Panc1 (cell line): ENCODE measurements at regions not wholly inside any gene's neighbourhood (a gene's known extent, or its start where the extent isn't known, plus 50 kb on each side); places are given as distances from the start of the nearest gene placed in this dataset.

Experiments
- ATAC-seq: fragments of 200-7000 bp; cut with Tn5 transposase; 2 replicates; pipeline ENCODE4 v1.9.1; 2020; ENCODE audit warnings: mild to moderate bottlenecking, moderate library complexity
- BruUV-seq: library from RNA; stranded (reverse); fragments of 400-500 nt; replicated peaks from 2 replicates; lab custom pipeline; 2021; lab: Mats Ljungman, UMichigan
- CTCF ChIA-PET: fragments of 300-600 bp; sonication (Branson Sonifier 250); formaldehyde crosslinking; loops from one replicate; lab custom pipeline; 2022; ENCODE audit warnings: antibody characterized with exemption; lab: Charles Lee
- POLR2A ChIA-PET: fragments of 300-600 bp; sonication (Branson Sonifier 250); formaldehyde crosslinking; loops from one replicate; lab custom pipeline; 2022; ENCODE audit warnings: antibody characterized with exemption; lab: Charles Lee
- DNase-seq: peaks from one replicate; pipeline ENCODE4 v3.0.0-alpha.2; 2010; ENCODE audit warnings: low read depth, low spot score
- H3K27ac ChIP-seq: 2 replicates; pipeline ENCODE4 v1.5.1; 2011; ENCODE audit warnings: mild to moderate bottlenecking, low read length, inconsistent platforms
- H3K27me3 ChIP-seq: fragments of 200-500 bp; sonication (Bioruptor generic); 2 replicates; pipeline ENCODE4 v1.6.0; 2014; ENCODE audit warnings: low read length, inconsistent platforms; ENCODE audit not compliant: control insufficient read depth, insufficient read depth
- H3K36me3 ChIP-seq: fragments of 200-500 bp; sonication (Bioruptor generic); 2 replicates; pipeline ENCODE4 v1.5.1; 2014; ENCODE audit warnings: inconsistent platforms, mild to moderate bottlenecking, low read length, moderate library complexity; ENCODE audit not compliant: control insufficient read depth, insufficient read depth
- H3K4me1 ChIP-seq: 2 replicates; pipeline ENCODE4 v1.5.1; 2011; ENCODE audit warnings: inconsistent platforms, mild to moderate bottlenecking, low read length, moderate library complexity; ENCODE audit not compliant: control insufficient read depth, insufficient read depth
- H3K4me3 ChIP-seq, 2 experiments: 2 replicates each; pipeline ENCODE4 v1.5.1; 2011 to 2012; ENCODE audit warnings: low read depth in 2 of 2, low read length in 2 of 2, mild to moderate bottlenecking in 2 of 2, inconsistent platforms in 1 of 2, moderate library complexity in 1 of 2
- H3K9me3 ChIP-seq: fragments of 200-500 bp; sonication (Bioruptor generic); 2 replicates; pipeline ENCODE4 v1.5.1; 2014; ENCODE audit warnings: low read depth, mild to moderate bottlenecking, inconsistent platforms, low read length, moderate library complexity; ENCODE audit not compliant: control insufficient read depth, insufficient read depth
- POLR2AphosphoS5 ChIP-seq: IDR thresholded peaks from 2 replicates; pipeline ENCODE4 v1.6.1; 2012; ENCODE audit warnings: mild to moderate bottlenecking, low read depth, low read length, moderate library complexity
- SIN3A ChIP-seq: IDR thresholded peaks from 2 replicates; pipeline ENCODE4 v1.6.1; 2012; ENCODE audit warnings: low read depth, mild to moderate bottlenecking, low read length, moderate library complexity, borderline replicate concordance; ENCODE audit not compliant: insufficient read depth
- TCF7L2 ChIP-seq: IDR thresholded peaks from 2 replicates; pipeline ENCODE4 v1.6.1; 2011; ENCODE audit warnings: mild to moderate bottlenecking, low read depth, low read length, inconsistent platforms
- in situ Hi-C: cut with HindIII; loops from 2 replicates; pipeline ENCODE4 v1.10.0; 2016; ENCODE audit warnings: low sequenced_read_pairs, low pct_unique_long_range_greater_than_20kb
- intact Hi-C: fragments of 100-400 bp; cut with micrococcal nuclease; formaldehyde crosslinking; loops from one replicate; pipeline ENCODE4 v1.10.0; 2022; ENCODE audit not compliant: unreplicated experiment
- TF ChIP-seq, protein P1 (sequence below), 2 experiments: IDR thresholded peaks; 2 replicates each; pipeline ENCODE4 v1.6.1; 2011 to 2012; ENCODE audit warnings: low read depth in 2 of 2, control low read depth in 1 of 2, low read length in 1 of 2, mild to moderate bottlenecking in 1 of 2, moderate library complexity in 1 of 2; ENCODE audit not compliant: insufficient read depth in 1 of 2
- TF ChIP-seq, protein P2 (sequence below): fragments of 450-650 bp; IDR thresholded peaks from 2 replicates; pipeline ENCODE4 v1.5.1; 2017; ENCODE audit warnings: mild to moderate bottlenecking

DNA sequence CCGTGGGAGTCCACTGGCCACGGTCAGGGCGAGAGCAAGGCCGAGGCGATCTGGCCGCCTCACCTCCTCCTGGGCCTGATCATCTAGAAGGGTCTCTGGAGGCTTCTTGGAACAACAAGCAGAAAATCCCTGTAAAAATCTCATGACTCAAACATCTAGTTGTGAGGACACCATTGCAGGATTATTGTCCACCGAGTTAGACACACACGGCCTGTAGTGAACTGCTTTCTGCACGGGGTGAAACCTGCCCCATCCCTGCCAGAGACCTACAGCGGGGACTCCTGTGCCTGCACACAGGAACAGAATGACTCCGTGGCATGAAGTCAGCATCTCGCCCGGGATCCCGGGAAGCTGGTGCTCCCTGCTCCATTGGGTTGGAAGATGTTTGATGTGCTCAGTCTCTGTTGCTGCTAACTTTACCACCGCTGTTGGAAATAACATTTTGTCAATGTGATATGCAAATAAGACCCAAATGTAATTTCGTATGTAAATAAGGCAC, 267.0 kb upstream of the TCERG1L start:
- ChIA-PET POLR2A (no interaction called here), CTCF (no interaction called here)
- no TSS peak for BruUV-seq
- no peak for ATAC-seq
- Histone ChIP-seq H3K27me3 (peaks cover 3% of the 10 kb centered on the region; the same call in 1 of the 2 replicates), H3K9me3 (no peaks in the 10 kb centered on the region), H3K4me1 (no peaks in the 10 kb centered on the region), H3K27ac (no peak overlapping the region), H3K4me3 (no peak overlapping the region), H3K36me3 (no peaks in the 10 kb centered on the region)
- TF ChIP-seq SIN3A: no peak
- TF ChIP-seq POLR2AphosphoS5: no peak
- no peak for TF ChIP-seq TCF7L2
- TF ChIP-seq, protein P1, sequence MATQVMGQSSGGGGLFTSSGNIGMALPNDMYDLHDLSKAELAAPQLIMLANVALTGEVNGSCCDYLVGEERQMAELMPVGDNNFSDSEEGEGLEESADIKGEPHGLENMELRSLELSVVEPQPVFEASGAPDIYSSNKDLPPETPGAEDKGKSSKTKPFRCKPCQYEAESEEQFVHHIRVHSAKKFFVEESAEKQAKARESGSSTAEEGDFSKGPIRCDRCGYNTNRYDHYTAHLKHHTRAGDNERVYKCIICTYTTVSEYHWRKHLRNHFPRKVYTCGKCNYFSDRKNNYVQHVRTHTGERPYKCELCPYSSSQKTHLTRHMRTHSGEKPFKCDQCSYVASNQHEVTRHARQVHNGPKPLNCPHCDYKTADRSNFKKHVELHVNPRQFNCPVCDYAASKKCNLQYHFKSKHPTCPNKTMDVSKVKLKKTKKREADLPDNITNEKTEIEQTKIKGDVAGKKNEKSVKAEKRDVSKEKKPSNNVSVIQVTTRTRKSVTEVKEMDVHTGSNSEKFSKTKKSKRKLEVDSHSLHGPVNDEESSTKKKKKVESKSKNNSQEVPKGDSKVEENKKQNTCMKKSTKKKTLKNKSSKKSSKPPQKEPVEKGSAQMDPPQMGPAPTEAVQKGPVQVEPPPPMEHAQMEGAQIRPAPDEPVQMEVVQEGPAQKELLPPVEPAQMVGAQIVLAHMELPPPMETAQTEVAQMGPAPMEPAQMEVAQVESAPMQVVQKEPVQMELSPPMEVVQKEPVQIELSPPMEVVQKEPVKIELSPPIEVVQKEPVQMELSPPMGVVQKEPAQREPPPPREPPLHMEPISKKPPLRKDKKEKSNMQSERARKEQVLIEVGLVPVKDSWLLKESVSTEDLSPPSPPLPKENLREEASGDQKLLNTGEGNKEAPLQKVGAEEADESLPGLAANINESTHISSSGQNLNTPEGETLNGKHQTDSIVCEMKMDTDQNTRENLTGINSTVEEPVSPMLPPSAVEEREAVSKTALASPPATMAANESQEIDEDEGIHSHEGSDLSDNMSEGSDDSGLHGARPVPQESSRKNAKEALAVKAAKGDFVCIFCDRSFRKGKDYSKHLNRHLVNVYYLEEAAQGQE (IDR thresholded peaks at IDR 0.05; ENCODE audit: insufficient read depth in 1 of 2, low read depth in 2 of 2, low read length in 1 of 2): no peak
- TF ChIP-seq, protein P2, sequence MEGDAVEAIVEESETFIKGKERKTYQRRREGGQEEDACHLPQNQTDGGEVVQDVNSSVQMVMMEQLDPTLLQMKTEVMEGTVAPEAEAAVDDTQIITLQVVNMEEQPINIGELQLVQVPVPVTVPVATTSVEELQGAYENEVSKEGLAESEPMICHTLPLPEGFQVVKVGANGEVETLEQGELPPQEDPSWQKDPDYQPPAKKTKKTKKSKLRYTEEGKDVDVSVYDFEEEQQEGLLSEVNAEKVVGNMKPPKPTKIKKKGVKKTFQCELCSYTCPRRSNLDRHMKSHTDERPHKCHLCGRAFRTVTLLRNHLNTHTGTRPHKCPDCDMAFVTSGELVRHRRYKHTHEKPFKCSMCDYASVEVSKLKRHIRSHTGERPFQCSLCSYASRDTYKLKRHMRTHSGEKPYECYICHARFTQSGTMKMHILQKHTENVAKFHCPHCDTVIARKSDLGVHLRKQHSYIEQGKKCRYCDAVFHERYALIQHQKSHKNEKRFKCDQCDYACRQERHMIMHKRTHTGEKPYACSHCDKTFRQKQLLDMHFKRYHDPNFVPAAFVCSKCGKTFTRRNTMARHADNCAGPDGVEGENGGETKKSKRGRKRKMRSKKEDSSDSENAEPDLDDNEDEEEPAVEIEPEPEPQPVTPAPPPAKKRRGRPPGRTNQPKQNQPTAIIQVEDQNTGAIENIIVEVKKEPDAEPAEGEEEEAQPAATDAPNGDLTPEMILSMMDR: no peak
- in situ Hi-C loops: no loop called here
- DNase-seq: no peak
- intact Hi-C loops: no loop called here

DNA sequence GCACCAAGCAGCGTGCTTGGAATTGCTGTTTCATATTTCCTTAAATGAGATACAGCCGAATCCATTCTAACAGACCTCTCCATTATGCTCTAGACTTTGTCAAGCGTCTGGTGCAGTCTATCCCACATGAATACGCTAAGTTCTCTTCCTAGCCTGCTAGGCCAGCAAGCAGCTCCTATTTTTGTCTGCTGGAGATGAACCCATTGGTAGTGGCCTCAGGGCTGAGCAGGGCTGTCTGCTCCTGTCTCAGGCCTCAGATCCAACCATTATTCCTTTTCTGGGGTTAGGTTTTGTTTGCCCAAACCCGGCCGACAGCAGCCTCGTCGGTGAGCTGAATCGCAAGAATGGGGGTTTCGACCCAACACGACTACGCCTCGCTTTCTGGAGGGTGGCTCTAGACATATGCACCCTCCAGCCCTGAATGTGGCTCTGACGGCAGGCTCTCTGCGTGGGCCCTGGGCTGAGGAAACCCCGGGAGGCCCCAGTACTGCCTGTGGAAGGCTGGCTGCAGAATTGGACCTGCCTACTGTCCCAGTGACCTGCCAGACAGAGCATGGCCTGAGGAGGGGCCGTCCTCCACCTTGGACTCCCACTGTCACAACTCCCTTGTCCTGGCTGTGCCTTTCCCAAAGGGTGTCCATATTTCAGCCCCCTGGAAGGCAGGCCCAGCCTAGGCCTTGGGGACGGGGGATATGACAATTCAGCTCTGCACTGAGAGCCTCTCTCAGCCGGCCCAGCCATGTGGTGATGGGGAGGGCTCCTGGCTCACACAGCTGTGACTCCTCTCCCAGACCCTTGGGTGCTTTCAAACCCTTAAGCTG, 267.9 kb upstream of the TCERG1L start:
- ATAC-seq: peak; percentile 26; the same call in 1 of the 2 replicates
- BruUV-seq: no TSS peak
- Histone ChIP-seq H3K27me3 (peaks cover 3% of the 10 kb centered on the region; the same call in 1 of the 2 replicates), H3K9me3 (no peaks in the 10 kb centered on the region), H3K27ac (no peak overlapping the region), H3K4me1 (no peaks in the 10 kb centered on the region), H3K4me3 (no peak overlapping the region), H3K36me3 (no peaks in the 10 kb centered on the region)
- TF ChIP-seq, protein P2: no peak
- TF ChIP-seq TCF7L2 (no peak), SIN3A (no peak), POLR2AphosphoS5 (no peak)
- TF ChIP-seq, protein P1 (IDR thresholded peaks at IDR 0.05; ENCODE audit: insufficient read depth in 1 of 2, low read depth in 2 of 2, low read length in 1 of 2): no peak
- DNase-seq: no peak
- in situ Hi-C loops: no loop called here
- intact Hi-C loops: no loop called here
- ChIA-PET CTCF (no interaction called here), POLR2A (no interaction called here)
